ENCODE measurements at regions not wholly inside any gene's neighbourhood (a gene's known extent, or its start where the extent isn't known, plus 50 kb on each side); places are given as distances from the start of the nearest gene placed in this dataset.
"Not testable (repeated sequence)": the region's sequence is repeated elsewhere in the genome, so short reads cannot be mapped to it uniquely, and the experiment has no call there.

- no peaks in the 10 kb centered on the region for H3K36me3 ChIP-seq (ENCODE audit: insufficient read depth, low read length)
- H3K4me1 ChIP-seq (ENCODE audit: insufficient read depth, low read length) = peaks cover 29% of the 10 kb centered on the region
- H3K27me3 ChIP-seq (ENCODE audit: insufficient read depth, low read length) = no peaks in the 10 kb centered on the region
- H3K4me3 ChIP-seq (ENCODE audit: low read length) = no peak overlapping the region
- no peaks in the 10 kb centered on the region for H3K9me3 ChIP-seq (ENCODE audit: low read length)
- H2AFZ ChIP-seq (ENCODE audit: low read depth, low read length) = no peak overlapping the region
Measured at GRCh38 chr13:94829185-94829836, 117.0 kb upstream of the SOX21 start.

GRCh38 chr13:94827566-94827965, 115.2 kb upstream of the SOX21 start:
- Histone ChIP-seq H3K9me3 (ENCODE audit: low read length) (no peaks in the 10 kb centered on the region), H3K4me1 (ENCODE audit: insufficient read depth, low read length) (peaks cover 29% of the 10 kb centered on the region), H3K27me3 (ENCODE audit: insufficient read depth, low read length) (no peaks in the 10 kb centered on the region), H3K4me3 (ENCODE audit: low read length) (no peak overlapping the region), H2AFZ (ENCODE audit: low read depth, low read length) (no peak overlapping the region), H3K36me3 (ENCODE audit: insufficient read depth, low read length) (no peaks in the 10 kb centered on the region)

- Histone ChIP-seq H3K4me3 (ENCODE audit: low read length) (no peak overlapping the region), H3K27me3 (ENCODE audit: insufficient read depth, low read length) (no peaks in the 10 kb centered on the region), H2AFZ (ENCODE audit: low read depth, low read length) (no peak overlapping the region), H3K36me3 (ENCODE audit: insufficient read depth, low read length) (no peaks in the 10 kb centered on the region), H3K9me3 (ENCODE audit: low read length) (no peaks in the 10 kb centered on the region), H3K4me1 (ENCODE audit: insufficient read depth, low read length) (peaks cover 26% of the 10 kb centered on the region)
Measured at GRCh38 chr13:94825507-94825906, 113.2 kb upstream of the SOX21 start.

- Histone ChIP-seq H3K36me3 (ENCODE audit: insufficient read depth, low read length) (no peaks in the 10 kb centered on the region), H3K4me3 (ENCODE audit: low read length) (no peak overlapping the region), H3K9me3 (ENCODE audit: low read length) (no peaks in the 10 kb centered on the region), H2AFZ (ENCODE audit: low read depth, low read length) (no peak overlapping the region), H3K4me1 (ENCODE audit: insufficient read depth, low read length) (peaks cover 17% of the 10 kb centered on the region), H3K27me3 (ENCODE audit: insufficient read depth, low read length) (no peaks in the 10 kb centered on the region)
Measured at GRCh38 chr13:94824601-94825000, 112.3 kb upstream of the SOX21 start.

GRCh38 chr13:94822356-94822755, 110.0 kb upstream of the SOX21 start:
- Histone ChIP-seq H3K36me3 (ENCODE audit: insufficient read depth, low read length) (no peaks in the 10 kb centered on the region), H3K4me3 (ENCODE audit: low read length) (no peak overlapping the region), H3K9me3 (ENCODE audit: low read length) (no peaks in the 10 kb centered on the region), H3K27me3 (ENCODE audit: insufficient read depth, low read length) (no peaks in the 10 kb centered on the region), H3K4me1 (ENCODE audit: insufficient read depth, low read length) (peaks cover 8% of the 10 kb centered on the region), H2AFZ (ENCODE audit: low read depth, low read length) (no peak overlapping the region)

GRCh38 chr13:94816256-94816655, 103.9 kb upstream of the SOX21 start:
- Histone ChIP-seq H3K27me3 (ENCODE audit: insufficient read depth, low read length) (no peaks in the 10 kb centered on the region), H3K4me3 (ENCODE audit: low read length) (no peak overlapping the region), H3K36me3 (ENCODE audit: insufficient read depth, low read length) (no peaks in the 10 kb centered on the region), H3K4me1 (ENCODE audit: insufficient read depth, low read length) (peaks cover 8% of the 10 kb centered on the region), H2AFZ (ENCODE audit: low read depth, low read length) (no peak overlapping the region), H3K9me3 (ENCODE audit: low read length) (no peaks in the 10 kb centered on the region)

- no peaks in the 10 kb centered on the region for H3K9me3 ChIP-seq (ENCODE audit: low read length)
- H3K36me3 ChIP-seq (ENCODE audit: insufficient read depth, low read length) = no peaks in the 10 kb centered on the region
- H3K4me1 ChIP-seq (ENCODE audit: insufficient read depth, low read length) = peaks cover 8% of the 10 kb centered on the region
- no peaks in the 10 kb centered on the region for H3K27me3 ChIP-seq (ENCODE audit: insufficient read depth, low read length)
- no peak overlapping the region for H3K4me3 ChIP-seq (ENCODE audit: low read length)
- no peak overlapping the region for H2AFZ ChIP-seq (ENCODE audit: low read depth, low read length)
Measured at GRCh38 chr13:94813920-94814475, 101.7 kb upstream of the SOX21 start.

- Histone ChIP-seq H3K36me3 (ENCODE audit: insufficient read depth, low read length) (no peaks in the 10 kb centered on the region), H2AFZ (ENCODE audit: low read depth, low read length) (no peak overlapping the region), H3K27me3 (ENCODE audit: insufficient read depth, low read length) (no peaks in the 10 kb centered on the region), H3K9me3 (ENCODE audit: low read length) (no peaks in the 10 kb centered on the region), H3K4me3 (ENCODE audit: low read length) (no peak overlapping the region), H3K4me1 (ENCODE audit: insufficient read depth, low read length) (peaks cover 8% of the 10 kb centered on the region)
Measured at GRCh38 chr13:94811753-94812152, 99.4 kb upstream of the SOX21 start.

GRCh38 chr13:94800423-94800822, 88.1 kb upstream of the SOX21 start:
- Histone ChIP-seq H3K4me3 (ENCODE audit: low read length) (no peak overlapping the region), H2AFZ (ENCODE audit: low read depth, low read length) (no peak overlapping the region), H3K36me3 (ENCODE audit: insufficient read depth, low read length) (no peaks in the 10 kb centered on the region), H3K9me3 (ENCODE audit: low read length) (no peaks in the 10 kb centered on the region), H3K27me3 (ENCODE audit: insufficient read depth, low read length) (no peaks in the 10 kb centered on the region), H3K4me1 (ENCODE audit: insufficient read depth, low read length) (peaks cover 4% of the 10 kb centered on the region)

- Histone ChIP-seq H3K9me3 (ENCODE audit: low read length) (no peaks in the 10 kb centered on the region), H3K27me3 (ENCODE audit: insufficient read depth, low read length) (no peaks in the 10 kb centered on the region), H2AFZ (ENCODE audit: low read depth, low read length) (no peak overlapping the region), H3K4me1 (ENCODE audit: insufficient read depth, low read length) (peaks cover 4% of the 10 kb centered on the region), H3K36me3 (ENCODE audit: insufficient read depth, low read length) (no peaks in the 10 kb centered on the region), H3K4me3 (ENCODE audit: low read length) (no peak overlapping the region)
Measured at GRCh38 chr13:94799299-94799698, 87.0 kb upstream of the SOX21 start.

- H3K27me3 ChIP-seq (ENCODE audit: insufficient read depth, low read length) = no peaks in the 10 kb centered on the region
Measured at GRCh38 chr13:94798738-94799137, 86.4 kb upstream of the SOX21 start.

GRCh38 chr13:94795292-94795691, 82.9 kb upstream of the SOX21 start:
- H3K36me3 ChIP-seq (ENCODE audit: insufficient read depth, low read length) = no peaks in the 10 kb centered on the region
- H2AFZ ChIP-seq (ENCODE audit: low read depth, low read length) = no peak overlapping the region
- H3K27me3 ChIP-seq (ENCODE audit: insufficient read depth, low read length) = no peaks in the 10 kb centered on the region
- no peaks in the 10 kb centered on the region for H3K9me3 ChIP-seq (ENCODE audit: low read length)
- H3K4me3 ChIP-seq (ENCODE audit: low read length) = no peak overlapping the region
- peaks cover 4% of the 10 kb centered on the region for H3K4me1 ChIP-seq (ENCODE audit: insufficient read depth, low read length)

More at GRCh38 chr13:94798738-94799137, 86.4 kb upstream of the SOX21 start:
- H3K9me3 ChIP-seq (ENCODE audit: low read length) = no peaks in the 10 kb centered on the region
- H2AFZ ChIP-seq (ENCODE audit: low read depth, low read length) = no peak overlapping the region
- H3K36me3 ChIP-seq (ENCODE audit: insufficient read depth, low read length) = no peaks in the 10 kb centered on the region
- H3K4me1 ChIP-seq (ENCODE audit: insufficient read depth, low read length) = peaks cover 4% of the 10 kb centered on the region
- H3K4me3 ChIP-seq (ENCODE audit: low read length) = no peak overlapping the region

- not testable (repeated sequence) for H3K4me3 ChIP-seq (ENCODE audit: low read length); H3K27me3 ChIP-seq (ENCODE audit: insufficient read depth, low read length); H2AFZ ChIP-seq (ENCODE audit: low read depth, low read length); H3K36me3 ChIP-seq (ENCODE audit: insufficient read depth, low read length); H3K4me1 ChIP-seq (ENCODE audit: insufficient read depth, low read length); H3K9me3 ChIP-seq (ENCODE audit: low read length)
Measured at GRCh38 chr13:94786246-94786645, 73.9 kb upstream of the SOX21 start.

GRCh38 chr13:94784066-94784465, 71.7 kb upstream of the SOX21 start:
- no peaks in the 10 kb centered on the region for H3K36me3 ChIP-seq (ENCODE audit: insufficient read depth, low read length)
- H3K4me3 ChIP-seq (ENCODE audit: low read length) = no peak overlapping the region
- no peak overlapping the region for H2AFZ ChIP-seq (ENCODE audit: low read depth, low read length)
- peaks cover 2% of the 10 kb centered on the region for H3K9me3 ChIP-seq (ENCODE audit: low read length)
- no peaks in the 10 kb centered on the region for H3K27me3 ChIP-seq (ENCODE audit: insufficient read depth, low read length)
- no peaks in the 10 kb centered on the region for H3K4me1 ChIP-seq (ENCODE audit: insufficient read depth, low read length)
